Adrenal gland (tissue), 9 donors: ENCODE measurements at regions not wholly inside any gene's neighbourhood (a gene's known extent, or its start where the extent isn't known, plus 50 kb on each side); places are given as distances from the start of the nearest gene placed in this dataset.

ENCODE experiments used
- DNase-seq, 7 donors: peaks; one replicate each; pipeline ENCODE4 v3.0.0-alpha.2; 2019 to 2020
- H3K27ac ChIP-seq, 5 donors: fragments of 200-600 bp; sonication (generic) in 4 of 5; 1 replicate in 3 of 5; 2 replicates in 2 of 5; pipeline versions ENCODE4 v1.5.1 to v1.8.0; 2016 to 2020; ENCODE audit warnings: mild to moderate bottlenecking in 1 of 5
- H3K27me3 ChIP-seq: fragments of 200-600 bp; 2 replicates; pipeline ENCODE4 v1.8.0; 2021
- H3K36me3 ChIP-seq, 2 donors: fragments of 200-600 bp; replicated peaks in 1 of 2; 1 replicate in 1 of 2; 2 replicates in 1 of 2; pipeline versions ENCODE4 v1.5.1 to v1.8.0; 2018 to 2022
- H3K4me1 ChIP-seq, 2 donors: fragments of 200-600 bp; replicated peaks in 1 of 2; 1 replicate in 1 of 2; 2 replicates in 1 of 2; pipeline versions ENCODE4 v1.5.1 to v1.8.0; 2018 to 2021
- H3K4me3 ChIP-seq, 4 donors: fragments of 200-600 bp; sonication (generic) in 3 of 4; one replicate each; pipeline ENCODE4 v1.5.1; 2016 to 2018
- H3K9me3 ChIP-seq, 3 donors: fragments of 200-600 bp; sonication (generic) in 1 of 3; replicated peaks in 1 of 3; 1 replicate in 2 of 3; 2 replicates in 1 of 3; pipeline versions ENCODE4 v1.5.1 to v1.8.0; 2016 to 2021
- CTCF ChIP-seq, 6 experiments: fragments of 450-650 bp in 4 of 6; fragments of 200-600 bp in 2 of 6; sonication (generic) in 1 of 6; IDR thresholded peaks; 1 replicate in 5 of 6; 2 replicates in 1 of 6; pipeline versions ENCODE4 v1.5.1 to v1.8.0; 2016 to 2021; ENCODE audit warnings: antibody characterized with exemption in 6 of 6, mild to moderate bottlenecking in 2 of 6, moderate library complexity in 1 of 6
- POLR2A ChIP-seq, 2 donors: fragments of 450-650 bp; IDR thresholded peaks; one replicate each; pipeline ENCODE4 v1.6.1; 2017; ENCODE audit warnings: antibody characterized with exemption in 2 of 2, mild to moderate bottlenecking in 2 of 2, moderate library complexity in 1 of 2
- WGBS, 4 donors: extraction: QIAGEN DNeasy Blood & Tissue Kit in 2 of 4; methylation state at CpG; one replicate each; pipeline versions ENCODE4 v1.1.5 to v1.1.7; 2013 to 2017; 5-methylcytosine and 5-hydroxymethylcytosine counted together
- intact Hi-C, 2 donors: fragments of 100-400 bp; cut with DNase I; formaldehyde crosslinking; loops; one replicate each; pipeline versions ENCODE4 v1.14.1 to v1.15.0; 2022 to 2023
- donor health status: healthy with polysubstance abuse.
- donor health status: Bipolar disorder and iron deficiency.
- donor health status: DM: yes; HTN: yes; CAD: no.
- donor health status: DM: no; HTN: no; CAD: no.
- donor health status: DM: no; HTN: no; CAD: no.

- Histone ChIP-seq H3K27ac (no peak overlapping the region), H3K4me1 (no peaks in the 10 kb centered on the region), H3K9me3 (no peaks in the 10 kb centered on the region), H3K4me3 (no peak overlapping the region), H3K36me3 (no peaks in the 10 kb centered on the region), H3K27me3 (no peaks in the 10 kb centered on the region)
- no peak for TF ChIP-seq CTCF (IDR thresholded peaks at IDR 0.05)
- no peak for TF ChIP-seq POLR2A (IDR thresholded peaks at IDR 0.05)
- intact Hi-C loops: no loop called here
- DNase-seq: no peak
- 28 to 45% (median 30%) methylated on average over 5 of the region's 5 CpGs for WGBS, 4 donors
Observed at GRCh38 chr9:28320616-28321015, 747.3 kb upstream of the C9orf72 start.

GRCh38 chr9:28329323-28329722 is 756.0 kb upstream of the C9orf72 start:
- DNase-seq: no peak
- no peaks in the 10 kb centered on the region for H3K27me3 ChIP-seq
- no peak overlapping the region for H3K27ac ChIP-seq
- H3K9me3 ChIP-seq: no peaks in the 10 kb centered on the region
- intact Hi-C loops: no loop called here
- WGBS, 4 donors: 70 to 91% (median 88%) methylated on average over 3 of the region's 3 CpGs
- H3K4me1 ChIP-seq: no peaks in the 10 kb centered on the region
- no peaks in the 10 kb centered on the region for H3K36me3 ChIP-seq
- H3K4me3 ChIP-seq: no peak overlapping the region
- TF ChIP-seq POLR2A (IDR thresholded peaks at IDR 0.05) (no peak), CTCF (IDR thresholded peaks at IDR 0.05) (no peak)

GRCh38 chr9:28332648-28333047 is 759.4 kb upstream of the C9orf72 start:
- DNase-seq: no peak
- Histone ChIP-seq H3K4me3 (no peak overlapping the region), H3K36me3 (no peaks in the 10 kb centered on the region), H3K27ac (no peak overlapping the region), H3K4me1 (no peaks in the 10 kb centered on the region), H3K27me3 (no peaks in the 10 kb centered on the region), H3K9me3 (peaks cover 0 to 4% (median 0%) of the 10 kb centered on the region in 3 donors)
- TF ChIP-seq CTCF (IDR thresholded peaks at IDR 0.05) (no peak), POLR2A (IDR thresholded peaks at IDR 0.05) (no peak)
- WGBS, 4 donors: 62 to 73% (median 71%) methylated on average over 3 of the region's 3 CpGs
- intact Hi-C loops: no loop called here

GRCh38 chr9:28341913-28342312 is 768.6 kb upstream of the C9orf72 start:
- intact Hi-C loops: no loop called here
- Histone ChIP-seq H3K27me3 (no peaks in the 10 kb centered on the region), H3K4me3 (no peak overlapping the region), H3K36me3 (no peaks in the 10 kb centered on the region), H3K4me1 (no peaks in the 10 kb centered on the region), H3K27ac (no peak overlapping the region), H3K9me3 (no peaks in the 10 kb centered on the region)
- no peak for DNase-seq
- TF ChIP-seq CTCF (IDR thresholded peaks at IDR 0.05) (no peak), POLR2A (IDR thresholded peaks at IDR 0.05) (no peak)
- WGBS, 4 donors: 63 to 71% (median 68%) methylated on average over 4 of the region's 4 CpGs
